HepG2 (cell line): ENCODE measurements at regions not wholly inside any gene's neighbourhood (a gene's known extent, or its start where the extent isn't known, plus 50 kb on each side); places are given as distances from the start of the nearest gene placed in this dataset.

Source experiments
- ATAC-seq: fragments of 200-7000 bp; cut with Tn5 transposase; 3 replicates; pipeline ENCODE4 v1.9.1; 2020; ENCODE audit warnings: mild to moderate bottlenecking, moderate library complexity
- BruUV-seq: library from RNA; stranded (reverse); fragments of 400-500 nt; replicated peaks from 2 replicates; lab custom pipeline; 2021; lab: Mats Ljungman, UMichigan
- CTCF ChIA-PET: fragments of 300-600 bp; formaldehyde crosslinking; extraction: SDS; loops from one replicate; lab custom pipeline; 2021; ENCODE audit warnings: low total read pairs, inconsistent platforms, low intra/inter-chr PET ratio; lab: Yijun Ruan, JAX
- POLR2A ChIA-PET: fragments of 350-600 bp; sonication (Branson Sonifier 250); formaldehyde crosslinking; loops from one replicate; lab custom pipeline; 2020; ENCODE audit warnings: antibody characterized with exemption, inconsistent platforms; lab: Yijun Ruan, JAX
- DNase-seq: peaks from one replicate; pipeline ENCODE4 v3.0.0-alpha.2; 2015; ENCODE audit warnings: low spot score
- FAIRE-seq: peaks from 3 replicates; lab custom pipeline; 2011; peaks lifted over from hg19 to GRCh38; lab: Jason Lieb, UNC
- H2AFZ ChIP-seq: one replicate; pipeline ENCODE4 v1.6.1; 2011; ENCODE audit warnings: low read length, inconsistent platforms
- H3K27ac ChIP-seq: fragments of 300-600 bp; 3 replicates; pipeline ENCODE4 v1.8.0; 2011; ENCODE audit warnings: mixed run types, mild to moderate bottlenecking, mixed read lengths, low read length, inconsistent platforms; ENCODE audit not compliant: insufficient read depth; ENCODE audit errors: extremely low read length
- H3K27me3 ChIP-seq, 2 experiments: fragments of 200-600 bp in 1 of 2; 2 replicates in 1 of 2; 3 replicates in 1 of 2; pipeline versions ENCODE4 v1.6.0 to v1.8.0; 2011; ENCODE audit warnings: low read length in 2 of 2, mild to moderate bottlenecking in 2 of 2, moderate library complexity in 2 of 2, inconsistent platforms in 1 of 2; ENCODE audit not compliant: insufficient read depth in 2 of 2, control insufficient read depth in 1 of 2
- H3K36me3 ChIP-seq, 2 experiments: fragments of 200-600 bp in 1 of 2; replicated peaks in 1 of 2; 2 replicates in 1 of 2; 3 replicates in 1 of 2; pipeline versions ENCODE4 v1.5.1 to v1.8.0; 2011; ENCODE audit warnings: low read length in 2 of 2, inconsistent platforms in 1 of 2; ENCODE audit not compliant: insufficient read depth in 2 of 2, control insufficient read depth in 1 of 2
- H3K4me1 ChIP-seq: 2 replicates; pipeline ENCODE4 v1.5.1; 2012; ENCODE audit warnings: low read length, inconsistent platforms; ENCODE audit not compliant: insufficient read depth
- H3K4me2 ChIP-seq: 2 replicates; pipeline ENCODE4 v1.6.0; 2011; ENCODE audit warnings: low read depth, low read length, inconsistent platforms
- H3K4me3 ChIP-seq, 3 experiments: fragments of 200-600 bp in 1 of 3; sonication (generic), shearing (Covaris generic) in 1 of 3; replicated peaks in 1 of 3; 2 replicates each; pipeline ENCODE4 v1.5.1; 2011 to 2016; ENCODE audit warnings: low read length in 3 of 3, inconsistent platforms in 2 of 3, low read depth in 2 of 3, mild to moderate bottlenecking in 2 of 3, control low read depth in 1 of 3, mixed read lengths in 1 of 3; ENCODE audit not compliant: insufficient read depth in 1 of 3
- H3K79me2 ChIP-seq: one replicate; pipeline ENCODE4 v1.6.1; 2011; ENCODE audit warnings: low read length, inconsistent platforms; ENCODE audit not compliant: insufficient read depth
- H3K9ac ChIP-seq: 2 replicates; pipeline ENCODE4 v1.6.0; 2011; ENCODE audit warnings: mild to moderate bottlenecking, low read depth, low read length, inconsistent platforms; ENCODE audit not compliant: insufficient read depth
- H3K9me3 ChIP-seq: 2 replicates; pipeline ENCODE4 v1.5.1; 2012; ENCODE audit warnings: mild to moderate bottlenecking, low read length
- H4K20me1 ChIP-seq: 2 replicates; pipeline ENCODE4 v1.6.0; 2011; ENCODE audit warnings: inconsistent platforms, mild to moderate bottlenecking, low read length, moderate library complexity; ENCODE audit not compliant: insufficient read depth
- EED ChIP-seq: sonication (generic); formaldehyde crosslinking; IDR thresholded peaks from 2 replicates; pipeline ENCODE4 v1.5.0; 2020; ENCODE audit warnings: mild to moderate bottlenecking, missing genetic modification reagents
- EP300 ChIP-seq, 3 experiments: sonication (generic) in 1 of 3; formaldehyde crosslinking in 1 of 3; IDR thresholded peaks; 2 replicates each; pipeline versions ENCODE4 v1.5.1 to v1.6.1; 2011 to 2020; ENCODE audit warnings: low read depth in 2 of 3, low read length in 2 of 3, borderline replicate concordance in 1 of 3, improper control_type of control experiment in 1 of 3, mild to moderate bottlenecking in 1 of 3, missing genetic modification reagents in 1 of 3, moderate library complexity in 1 of 3
- FOXA3 ChIP-seq: IDR thresholded peaks from 2 replicates; pipeline ENCODE4 v1.6.1; 2016; ENCODE audit warnings: missing genetic modification reagents, missing compliant biosample characterization
- HIVEP1 ChIP-seq: sonication (generic); formaldehyde crosslinking; IDR thresholded peaks from 2 replicates; pipeline ENCODE4 v1.4.0; 2020; ENCODE audit warnings: mild to moderate bottlenecking, missing genetic modification reagents
- HOXA3 ChIP-seq: sonication (generic); formaldehyde crosslinking; IDR thresholded peaks from 2 replicates; pipeline ENCODE4 v1.5.0; 2020; ENCODE audit warnings: missing genetic modification reagents
- ISX ChIP-seq: sonication (generic); formaldehyde crosslinking; conservative IDR thresholded peaks from 2 replicates; pipeline ENCODE4 v1.5.0; 2020; ENCODE audit warnings: missing genetic modification reagents
- KDM3A ChIP-seq: IDR thresholded peaks from 2 replicates; pipeline ENCODE4 v1.6.1; 2018; ENCODE audit warnings: low read depth, missing compliant biosample characterization
- MXD4 ChIP-seq: IDR thresholded peaks from 2 replicates; pipeline ENCODE4 v1.6.1; 2016; ENCODE audit warnings: mild to moderate bottlenecking, missing biosample characterization, missing genetic modification reagents
- NFE2L2 ChIP-seq: fragments of 150-350 bp; IDR thresholded peaks from 2 replicates; pipeline ENCODE4 v1.6.1; 2014; ENCODE audit warnings: low read length
- WGBS: methylation state at CpG from one replicate; pipeline ENCODE4 v1.1.6; 2017; ENCODE audit warnings: low lambda C conversion rate; 5-methylcytosine and 5-hydroxymethylcytosine counted together
- in situ Hi-C: cut with HindIII; loops from 2 replicates; pipeline ENCODE4 v1.10.0; 2017; ENCODE audit warnings: low pct_unique_long_range_greater_than_20kb; ENCODE audit not compliant: extremely low pct_ligation_motif_present
- intact Hi-C: fragments of 100-400 bp; cut with micrococcal nuclease; formaldehyde crosslinking; loops from one replicate; pipeline ENCODE4 v1.10.0; 2022; ENCODE audit not compliant: unreplicated experiment
- TF ChIP-seq, protein P1 (sequence below): sonication (generic); formaldehyde crosslinking; conservative IDR thresholded peaks from 2 replicates; pipeline ENCODE4 v1.8.1; 2023; ENCODE audit warnings: missing genetic modification reagents
- TF ChIP-seq, protein P2 (sequence below): IDR thresholded peaks from 2 replicates; pipeline ENCODE4 v1.6.1; 2016; ENCODE audit warnings: low read depth, control low read depth

DNA sequence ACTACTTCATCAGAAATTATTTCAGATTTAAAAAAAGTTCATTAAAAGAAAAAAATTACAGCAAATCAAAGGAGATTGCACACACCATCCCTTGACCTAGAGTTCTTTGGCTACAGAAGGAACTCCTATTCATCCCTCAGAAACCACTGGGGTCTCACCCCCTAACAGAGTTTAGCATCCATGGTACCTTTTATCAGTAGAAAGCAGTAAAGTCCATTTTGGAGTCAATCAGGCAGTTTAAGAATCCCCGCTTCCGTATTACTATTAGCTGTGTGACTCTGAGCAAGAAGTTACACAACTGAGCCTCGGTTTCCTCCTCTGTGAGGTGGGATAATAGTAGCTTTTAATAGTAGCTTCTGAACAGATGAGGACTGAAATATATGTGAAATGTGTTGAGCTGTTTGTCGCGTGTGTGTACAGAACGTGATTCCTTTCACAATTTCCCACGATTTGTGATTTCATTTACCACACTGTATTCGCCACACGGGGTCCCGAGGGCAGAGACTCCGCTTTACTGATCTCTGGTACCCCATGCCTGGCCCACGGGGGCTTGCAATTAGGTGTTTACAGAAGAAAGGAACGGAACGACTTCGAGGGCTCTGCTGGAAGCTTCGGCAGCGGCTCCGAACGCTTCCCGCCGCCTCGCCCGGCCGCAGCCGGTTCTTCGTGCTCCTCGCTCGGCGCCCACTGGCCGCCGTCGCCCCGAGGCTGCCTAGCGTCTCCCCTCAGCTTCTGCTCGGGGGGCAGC is 72.5 kb upstream of the ZBED5 start (continued):
- TF ChIP-seq ISX (no peak), EED (CRISPR knock-in tag) (0 out of 2 replicates have a peak, but pooled peaks have one; percentile 62), HOXA3 (CRISPR knock-in tag) (no peak), MXD4 (CRISPR knock-in tag) (no peak)
- TF ChIP-seq, protein P1, sequence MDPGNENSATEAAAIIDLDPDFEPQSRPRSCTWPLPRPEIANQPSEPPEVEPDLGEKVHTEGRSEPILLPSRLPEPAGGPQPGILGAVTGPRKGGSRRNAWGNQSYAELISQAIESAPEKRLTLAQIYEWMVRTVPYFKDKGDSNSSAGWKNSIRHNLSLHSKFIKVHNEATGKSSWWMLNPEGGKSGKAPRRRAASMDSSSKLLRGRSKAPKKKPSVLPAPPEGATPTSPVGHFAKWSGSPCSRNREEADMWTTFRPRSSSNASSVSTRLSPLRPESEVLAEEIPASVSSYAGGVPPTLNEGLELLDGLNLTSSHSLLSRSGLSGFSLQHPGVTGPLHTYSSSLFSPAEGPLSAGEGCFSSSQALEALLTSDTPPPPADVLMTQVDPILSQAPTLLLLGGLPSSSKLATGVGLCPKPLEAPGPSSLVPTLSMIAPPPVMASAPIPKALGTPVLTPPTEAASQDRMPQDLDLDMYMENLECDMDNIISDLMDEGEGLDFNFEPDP (CRISPR knock-in tag): 0 out of 2 replicates have a peak, but pooled peaks have one; percentile 56

- WGBS: 0% methylated on average over 1 of the region's 1 CpG
- peaks cover 2 to 29% of the 10 kb centered on the region in 2 experiments; a peak in 4 of 5 replicates for H3K27me3 ChIP-seq
- H4K20me1 ChIP-seq: no peaks in the 10 kb centered on the region
- no peak overlapping the region for H2AFZ ChIP-seq
- H3K4me2 ChIP-seq: no peak overlapping the region
- TF ChIP-seq NFE2L2 (no peak), HIVEP1 (CRISPR knock-in tag) (no peak), KDM3A (CRISPR knock-in tag) (no peak), FOXA3 (CRISPR knock-in tag) (peak; percentile 32; the same call in 1 of the 2 replicates), EP300 (IDR thresholded peaks at IDR 0.05; ENCODE audit: low read depth in 2 of 2, low read length in 2 of 2) (no peak), EP300 (CRISPR knock-in tag; IDR thresholded peaks at IDR 0.05; ENCODE audit: borderline replicate concordance) (no peak)
- TF ChIP-seq, protein P2, sequence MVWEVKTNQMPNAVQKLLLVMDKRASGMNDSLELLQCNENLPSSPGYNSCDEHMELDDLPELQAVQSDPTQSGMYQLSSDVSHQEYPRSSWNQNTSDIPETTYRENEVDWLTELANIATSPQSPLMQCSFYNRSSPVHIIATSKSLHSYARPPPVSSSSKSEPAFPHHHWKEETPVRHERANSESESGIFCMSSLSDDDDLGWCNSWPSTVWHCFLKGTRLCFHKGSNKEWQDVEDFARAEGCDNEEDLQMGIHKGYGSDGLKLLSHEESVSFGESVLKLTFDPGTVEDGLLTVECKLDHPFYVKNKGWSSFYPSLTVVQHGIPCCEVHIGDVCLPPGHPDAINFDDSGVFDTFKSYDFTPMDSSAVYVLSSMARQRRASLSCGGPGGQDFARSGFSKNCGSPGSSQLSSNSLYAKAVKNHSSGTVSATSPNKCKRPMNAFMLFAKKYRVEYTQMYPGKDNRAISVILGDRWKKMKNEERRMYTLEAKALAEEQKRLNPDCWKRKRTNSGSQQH (CRISPR knock-in tag): no peak
- TF ChIP-seq, all 625 proteins: peak for 1
- no peak for DNase-seq
- Histone ChIP-seq H3K27ac (no peak overlapping the region), H3K4me1 (peaks cover 28% of the 10 kb centered on the region), H3K4me3 (no peak overlapping the region), H3K9ac (no peak overlapping the region), H3K79me2 (no peaks in the 10 kb centered on the region), H3K36me3 (no peaks in the 10 kb centered on the region), H3K9me3 (no peaks in the 10 kb centered on the region)
- BruUV-seq: no TSS peak
- intact Hi-C loops: loop anchor here (5.0 kb wide), 1 partner anchor 120 kb away; the partner anchor contains the start of gene EIF4G2
- in situ Hi-C loops: loop anchor here (25.0 kb wide), 1 partner anchor 860 kb away; no protein-coding TSS in a partner anchor
- POLR2A ChIA-PET: interaction anchor here (0.7 kb wide), 1 partner anchor 119 kb away, joined by 3 read pairs; the partner anchor contains the start of gene EIF4G2
- no peak for ATAC-seq
- no peak for FAIRE-seq
- CTCF ChIA-PET: no interaction called here
These were observed 69.7 kb upstream of the ZBED5 start for GRCh38 chr11:10927538-10927937.
